ENCODE measurements at regions not wholly inside any gene's neighbourhood (a gene's known extent, or its start where the extent isn't known, plus 50 kb on each side); places are given as distances from the start of the nearest gene placed in this dataset.

GRCh38 chr1:29777522-29777921, 541.2 kb downstream of the PTPRU start:
- WGBS (ENCODE audit: insufficient coverage, insufficient replicate concordance, low lambda C conversion rate, missing lambda C conversion rate): 25% methylated on average over 2 of the region's 2 CpGs
- Histone ChIP-seq H3K4me1 (ENCODE audit: control insufficient read depth, insufficient read depth, low read length) (no peaks in the 10 kb centered on the region), H3K4me2 (ENCODE audit: control insufficient read depth, insufficient read depth) (no peak overlapping the region), H3K27me3 (replicated peaks in 1 of 2; ENCODE audit: control insufficient read depth in 2 of 2, insufficient read depth in 2 of 2, low read length in 1 of 2) (no peaks in the 10 kb centered on the region), H2AFZ (ENCODE audit: control insufficient read depth, low read depth, low read length) (no peak overlapping the region), H3K27ac (ENCODE audit: control insufficient read depth, insufficient read depth) (no peak overlapping the region), H4K20me1 (ENCODE audit: control insufficient read depth, insufficient read depth) (no peaks in the 10 kb centered on the region), H3K9me3 (replicated peaks; ENCODE audit: control insufficient read depth, insufficient read depth, low read length) (no peaks in the 10 kb centered on the region), H3K79me2 (ENCODE audit: control insufficient read depth, insufficient read depth, low read length) (no peaks in the 10 kb centered on the region), H3K36me3 (ENCODE audit: control insufficient read depth in 2 of 2, insufficient read depth in 2 of 2, low read length in 1 of 2) (no peaks in the 10 kb centered on the region), H3K9ac (ENCODE audit: control insufficient read depth, insufficient read depth, low read length) (no peak overlapping the region), H3K4me3 (no peak overlapping the region)
- TF ChIP-seq YBX1 (IDR thresholded peaks at IDR 0.05): no peak
- no peak for TF ChIP-seq ZNF24 (IDR thresholded peaks at IDR 0.05)
- TF ChIP-seq TCF3 (IDR thresholded peaks at IDR 0.05; ENCODE audit: borderline replicate concordance, insufficient read depth, low read depth, low read length): no peak
- no peak for TF ChIP-seq RB1 (IDR thresholded peaks at IDR 0.05; ENCODE audit: borderline replicate concordance)
- TF ChIP-seq HDGF (IDR thresholded peaks at IDR 0.05): no peak
- POLR2A ChIA-PET: no interaction called here
- in situ Hi-C loops (cut with MboI) (no loop called here), intact Hi-C loops (cut with micrococcal nuclease; ENCODE audit: unreplicated experiment) (no loop called here)
- RAD21 ChIA-PET (ENCODE audit: unreplicated experiment): no interaction called here
- SMC1A ChIA-PET (ENCODE audit: uncharacterized antibody, unreplicated experiment): no interaction called here
- CTCF ChIA-PET: no interaction called here
- FAIRE-seq (no peak), ATAC-seq (no peak), DNase-seq (ENCODE audit: low read depth, low spot score) (no peak)
- BruUV-seq (replicated peaks): no TSS peak

GRCh38 chr1:29774355-29774754, 538.0 kb downstream of the PTPRU start:
- intact Hi-C loops (cut with micrococcal nuclease; ENCODE audit: unreplicated experiment): no loop called here
- POLR2A ChIA-PET: no interaction called here
- H3K4me1 ChIP-seq (ENCODE audit: control insufficient read depth, insufficient read depth, low read length): no peaks in the 10 kb centered on the region

More at GRCh38 chr1:29774355-29774754, 538.0 kb downstream of the PTPRU start:
- no peaks in the 10 kb centered on the region for H3K36me3 ChIP-seq (ENCODE audit: control insufficient read depth in 2 of 2, insufficient read depth in 2 of 2, low read length in 1 of 2)
- no peak for DNase-seq (ENCODE audit: low read depth, low spot score)
- no peak for FAIRE-seq
- WGBS (ENCODE audit: insufficient coverage, insufficient replicate concordance, low lambda C conversion rate, missing lambda C conversion rate): 0% methylated on average over 2 of the region's 2 CpGs
- no peak overlapping the region for H2AFZ ChIP-seq (ENCODE audit: control insufficient read depth, low read depth, low read length)
- H3K27ac ChIP-seq (ENCODE audit: control insufficient read depth, insufficient read depth): no peak overlapping the region
- in situ Hi-C loops (cut with MboI): no loop called here
- no TSS peak for BruUV-seq (replicated peaks)
- no peaks in the 10 kb centered on the region for H3K27me3 ChIP-seq (replicated peaks in 1 of 2; ENCODE audit: control insufficient read depth in 2 of 2, insufficient read depth in 2 of 2, low read length in 1 of 2)
- no peaks in the 10 kb centered on the region for H3K9me3 ChIP-seq (replicated peaks; ENCODE audit: control insufficient read depth, insufficient read depth, low read length)
- RAD21 ChIA-PET (ENCODE audit: unreplicated experiment): no interaction called here
- no peaks in the 10 kb centered on the region for H3K79me2 ChIP-seq (ENCODE audit: control insufficient read depth, insufficient read depth, low read length)
- no peak overlapping the region for H3K4me2 ChIP-seq (ENCODE audit: control insufficient read depth, insufficient read depth)
- CTCF ChIA-PET: no interaction called here
- H3K9ac ChIP-seq (ENCODE audit: control insufficient read depth, insufficient read depth, low read length): no peak overlapping the region
- no peak for ATAC-seq
- no peak for TF ChIP-seq SREBF2 (IDR thresholded peaks at IDR 0.05; ENCODE audit: low read length)
- TF ChIP-seq RCOR1 (conservative IDR thresholded peaks at IDR 0.05; ENCODE audit: low read depth, low read length): no peak
- TF ChIP-seq RB1 (IDR thresholded peaks at IDR 0.05; ENCODE audit: borderline replicate concordance): no peak
- no peak for TF ChIP-seq SPI1 (IDR thresholded peaks at IDR 0.05; ENCODE audit: borderline replicate concordance, insufficient read depth, low read depth, low read length)
- no peak for TF ChIP-seq POLR2AphosphoS5 (IDR thresholded peaks at IDR 0.05; ENCODE audit: low read length)
- TF ChIP-seq CHD4 (IDR thresholded peaks at IDR 0.05): no peak
- no peak for TF ChIP-seq RBBP5 (conservative IDR thresholded peaks at IDR 0.05)
- TF ChIP-seq GATAD2B (conservative IDR thresholded peaks at IDR 0.05; ENCODE audit: low read depth): no peak
- SMC1A ChIA-PET (ENCODE audit: uncharacterized antibody, unreplicated experiment): no interaction called here
- no peak overlapping the region for H3K4me3 ChIP-seq
- no peaks in the 10 kb centered on the region for H4K20me1 ChIP-seq (ENCODE audit: control insufficient read depth, insufficient read depth)
